NCI-H524 (cell line): ENCODE measurements at regions not wholly inside any gene's neighbourhood (a gene's known extent, or its start where the extent isn't known, plus 50 kb on each side); places are given as distances from the start of the nearest gene placed in this dataset.

Experiments
- DNase-seq, 2 experiments: peaks; one replicate each; lab custom pipeline; 2025; lab: John Stamatoyannopoulos, UW

- no peak for DNase-seq
Observed at GRCh38 chr2:241942416-241943208, 73.1 kb downstream of the RTP5 start.

GRCh38 chr2:241943209-241943850, 73.8 kb downstream of the RTP5 start:
- no peak for DNase-seq

GRCh38 chr2:241943961-241944575, 74.5 kb downstream of the RTP5 start:
- no peak for DNase-seq

GRCh38 chr2:241944821-241945220, 75.3 kb downstream of the RTP5 start:
- no peak for DNase-seq

DNA sequence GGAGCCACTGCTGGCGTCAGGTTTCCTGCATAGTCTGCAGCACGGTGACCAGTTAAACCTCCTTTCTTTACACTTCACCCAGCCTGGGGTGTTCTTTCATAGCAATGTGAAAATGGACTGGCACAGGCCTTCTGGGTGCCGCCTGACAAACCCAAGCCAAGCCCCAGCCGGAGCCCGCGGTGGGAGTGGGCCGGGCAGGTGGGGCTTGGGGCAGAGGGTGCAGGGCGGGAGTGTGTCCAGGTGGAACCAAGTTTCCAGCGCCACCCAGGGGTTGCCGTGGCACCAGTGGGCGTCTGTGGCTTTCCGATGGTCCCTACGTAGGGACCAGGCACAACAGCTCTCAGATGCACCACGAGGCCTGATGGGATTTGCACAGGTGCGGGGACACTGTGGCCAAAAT, 75.8 kb downstream of the RTP5 start:
- no peak for DNase-seq

- no peak for DNase-seq
Observed at GRCh38 chr2:241945803-241946202, 76.3 kb downstream of the RTP5 start.

- DNase-seq = no peak
Observed at GRCh38 chr2:241946306-241947003, 76.9 kb downstream of the RTP5 start.

DNA sequence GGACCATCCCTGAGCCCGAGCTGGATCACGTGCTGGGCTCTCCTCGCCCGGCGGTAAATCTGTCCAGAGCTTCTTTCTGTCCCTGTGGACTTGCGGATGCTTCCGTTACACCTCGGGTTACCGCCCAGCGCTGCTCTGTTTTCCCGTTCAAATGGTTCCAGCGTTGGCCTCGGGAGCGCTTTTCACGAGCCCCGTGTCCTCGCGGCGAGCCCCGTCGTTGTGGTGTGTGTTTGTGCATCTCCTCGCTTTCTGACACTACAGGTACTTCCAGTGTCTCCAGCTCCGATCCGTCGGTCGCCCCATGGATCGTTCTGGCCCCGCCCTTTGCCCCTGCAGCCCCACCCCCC, 77.4 kb downstream of the RTP5 start:
- no peak for DNase-seq

- DNase-seq = no peak
Observed at GRCh38 chr2:241947401-241947800, 77.9 kb downstream of the RTP5 start.

DNA sequence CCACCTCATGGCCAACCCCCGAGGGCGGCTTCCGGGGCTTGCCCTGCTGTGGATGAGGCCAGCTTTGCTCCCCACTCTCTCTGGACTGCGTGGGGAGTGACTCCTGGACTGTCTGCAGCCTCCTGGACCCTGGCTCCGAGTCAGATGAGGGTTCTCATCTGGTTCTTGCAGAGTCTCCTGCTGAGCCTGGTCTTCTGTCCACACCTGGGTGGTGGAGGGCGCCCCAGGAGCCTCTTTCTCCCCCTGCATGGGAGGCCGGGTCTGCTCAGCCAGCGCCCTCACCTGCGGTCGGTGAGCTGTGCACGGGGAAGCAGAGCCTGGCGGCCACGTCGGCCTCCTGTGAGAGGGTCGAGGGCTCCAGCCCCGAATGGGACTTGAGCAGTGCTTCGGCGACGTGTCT, 78.3 kb downstream of the RTP5 start:
- DNase-seq = no peak

GRCh38 chr2:241948299-241948897, 78.9 kb downstream of the RTP5 start:
- DNase-seq = no peak

- no peak for DNase-seq
Observed at GRCh38 chr2:241948901-241949735, 79.6 kb downstream of the RTP5 start.

GRCh38 chr2:241949736-241950412, 80.3 kb downstream of the RTP5 start:
- no peak for DNase-seq

DNA sequence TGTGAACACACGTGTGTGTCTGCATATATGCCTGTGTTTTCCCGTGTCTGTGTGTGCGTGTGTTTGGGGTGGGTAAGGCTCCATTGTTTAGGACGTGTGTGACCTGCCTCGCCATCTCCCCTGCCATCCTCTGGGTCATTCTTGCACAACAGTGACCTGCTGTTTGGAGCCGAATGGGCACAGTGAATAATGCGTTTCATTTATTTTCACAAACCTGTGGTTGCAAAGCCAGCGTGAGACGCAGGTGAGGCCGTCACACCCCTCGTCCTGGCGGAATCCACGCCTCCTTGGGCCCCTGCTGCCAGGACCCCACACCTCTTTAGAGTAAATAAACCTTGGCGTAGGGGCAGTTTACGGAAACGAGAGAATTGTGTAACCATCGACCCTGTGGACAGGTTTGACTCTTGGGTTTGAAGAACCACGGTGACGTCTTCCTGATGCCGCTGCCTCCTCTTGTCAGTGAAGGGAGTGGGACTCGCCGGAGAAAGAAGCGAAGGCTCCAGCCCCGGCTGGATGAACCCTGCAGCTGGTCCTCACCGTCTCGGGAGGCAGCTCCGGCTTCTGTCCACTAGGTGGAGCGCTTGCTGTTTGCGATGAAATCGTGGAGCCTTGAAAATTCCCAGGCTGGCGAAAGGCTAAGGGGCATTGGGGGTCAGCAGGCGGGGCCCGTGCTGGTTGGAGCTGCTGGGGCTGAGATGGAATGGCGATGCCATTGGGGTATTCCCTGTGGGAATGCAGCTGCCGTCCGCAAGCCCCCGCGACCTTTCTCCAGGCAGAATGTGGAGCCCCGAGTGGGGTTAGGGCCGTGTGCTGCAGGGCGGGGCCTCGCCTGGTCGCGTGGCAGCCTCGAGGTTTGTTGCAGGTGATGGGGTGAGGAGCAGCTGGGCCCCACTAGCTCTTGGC, 81.1 kb downstream of the RTP5 start:
- DNase-seq = peak; percentile 17 to 74

DNA sequence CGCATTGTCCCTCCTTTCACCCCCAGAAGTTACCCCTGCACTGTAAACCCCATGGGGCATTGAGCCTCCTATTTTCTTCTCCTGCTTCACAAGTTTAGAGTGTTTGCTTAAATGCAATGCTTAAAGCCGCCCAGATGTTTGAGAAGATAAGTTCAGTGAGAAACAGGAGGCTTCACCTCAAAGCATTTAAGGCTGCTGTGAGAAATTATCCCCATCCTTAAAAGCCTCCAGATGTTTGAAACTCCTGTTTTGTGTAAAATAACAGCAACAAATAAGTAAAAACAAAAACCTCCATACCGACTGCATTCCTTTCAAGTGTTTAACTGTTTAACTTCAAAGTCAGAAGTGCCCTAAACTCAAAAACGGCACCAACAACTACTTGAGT, 81.8 kb downstream of the RTP5 start:
- no peak for DNase-seq

DNA sequence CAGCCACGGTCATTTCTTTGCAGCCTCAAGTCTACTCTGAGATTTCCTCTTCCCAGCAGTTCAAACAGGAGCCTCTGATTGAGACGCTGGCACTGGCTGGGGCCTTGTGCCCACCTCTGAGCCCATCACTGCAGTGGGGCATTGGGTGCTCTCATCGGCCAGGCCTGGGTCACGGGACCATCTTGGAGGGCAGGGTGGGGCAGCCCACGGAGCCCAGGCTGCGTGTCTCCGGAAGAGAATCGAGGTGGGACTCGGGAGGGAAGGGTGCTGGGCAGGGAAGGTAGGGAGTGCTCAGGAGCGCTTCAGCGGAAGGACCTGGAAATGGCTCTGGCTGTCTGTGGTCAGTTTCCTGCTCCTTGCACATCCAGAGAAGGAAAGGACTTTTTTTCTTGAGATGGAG, 82.4 kb downstream of the RTP5 start:
- DNase-seq = no peak

GRCh38 chr2:241952816-241953215, 83.3 kb downstream of the RTP5 start:
- DNase-seq = no peak

GRCh38 chr2:241953324-241953928, 83.9 kb downstream of the RTP5 start:
- no peak for DNase-seq

DNA sequence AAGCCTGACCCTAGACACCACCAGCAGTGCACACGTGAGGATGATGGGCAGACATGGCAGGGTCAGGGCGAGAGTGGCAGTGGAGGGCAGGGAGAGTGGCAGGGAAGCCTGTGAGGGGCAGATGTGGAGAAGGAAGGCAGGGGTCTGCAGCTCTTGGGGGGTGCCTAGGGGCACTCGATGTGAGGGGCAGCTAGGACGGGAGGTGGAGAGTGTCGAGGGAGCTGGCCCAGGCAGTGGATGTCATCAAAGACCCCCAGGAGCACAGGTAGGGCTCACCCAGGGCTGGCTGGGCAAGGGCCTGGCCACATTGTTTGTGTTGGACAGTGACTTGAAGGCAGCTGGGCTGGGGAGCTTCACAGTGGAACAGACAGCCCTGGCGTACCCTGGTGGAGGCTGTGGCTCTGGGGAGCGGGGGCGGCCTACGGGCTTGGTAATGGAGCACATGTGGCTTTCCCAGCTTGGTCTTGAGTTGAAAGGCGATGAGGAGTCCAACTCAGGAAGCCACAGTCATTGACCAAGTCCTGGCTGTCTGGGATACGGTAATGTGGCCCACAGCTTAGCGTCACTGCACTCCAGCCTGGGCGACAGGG, 87.1 kb downstream of the RTP5 start:
- no peak for DNase-seq
